Neural progenitor cell (in vitro differentiated cells): ENCODE measurements at regions not wholly inside any gene's neighbourhood (a gene's known extent, or its start where the extent isn't known, plus 50 kb on each side); places are given as distances from the start of the nearest gene placed in this dataset.

ENCODE experiments used
- DNase-seq: peaks from one replicate; pipeline ENCODE4 v3.0.0-alpha.2; 2016; ENCODE audit warnings: low spot score
- H2AFZ ChIP-seq: fragments of 200-600 bp; sonication (generic); replicated peaks from 2 replicates; pipeline ENCODE4 v1.6.1; 2016; ENCODE audit warnings: antibody characterized with exemption
- H3F3A ChIP-seq: fragments of 200-600 bp; sonication (generic); 2 replicates; pipeline ENCODE4 v1.6.1; 2016; ENCODE audit warnings: antibody characterized with exemption, low read depth
- H3K27ac ChIP-seq: fragments of 200-600 bp; sonication (generic); 2 replicates; pipeline ENCODE4 v1.5.1; 2016; ENCODE audit warnings: mild to moderate bottlenecking
- H3K27me3 ChIP-seq: fragments of 200-600 bp; sonication (generic); 2 replicates; pipeline ENCODE4 v1.6.1; 2016; ENCODE audit warnings: mild to moderate bottlenecking, moderate library complexity
- H3K36me3 ChIP-seq: fragments of 200-600 bp; sonication (generic); 2 replicates; pipeline ENCODE4 v1.5.1; 2016
- H3K4me1 ChIP-seq: fragments of 200-600 bp; sonication (generic); 2 replicates; pipeline ENCODE4 v1.6.1; 2016; ENCODE audit warnings: mixed run types
- H3K4me2 ChIP-seq: fragments of 200-600 bp; sonication (generic); 2 replicates; pipeline ENCODE4 v1.6.1; 2016
- H3K4me3 ChIP-seq: fragments of 200-600 bp; sonication (generic); 2 replicates; pipeline ENCODE4 v1.5.1; 2016
- H3K79me2 ChIP-seq: fragments of 200-600 bp; sonication (generic); 2 replicates; pipeline ENCODE4 v1.6.1; 2016; ENCODE audit warnings: low read depth
- H3K9ac ChIP-seq: fragments of 200-600 bp; sonication (generic); 2 replicates; pipeline ENCODE4 v1.6.1; 2016
- H3K9me3 ChIP-seq: fragments of 200-600 bp; sonication (generic); 2 replicates; pipeline ENCODE4 v1.5.1; 2016; ENCODE audit warnings: low read depth
- H4K20me1 ChIP-seq: fragments of 200-600 bp; sonication (generic); 2 replicates; pipeline ENCODE4 v1.6.1; 2016; ENCODE audit warnings: low read depth
- H3K27ac Mint-ChIP-seq: 3 replicates; pipeline ENCODE4 v1.8.0; 2021; ENCODE audit warnings: mixed read lengths
- H3K27me3 Mint-ChIP-seq: 2 replicates; pipeline ENCODE4 v1.8.0; 2022; ENCODE audit warnings: low read depth, mild to moderate bottlenecking, inconsistent platforms, moderate library complexity, mixed read lengths; ENCODE audit not compliant: insufficient read depth
- H3K36me3 Mint-ChIP-seq: 3 replicates; pipeline ENCODE4 v1.8.0; 2021; ENCODE audit warnings: mixed read lengths
- H3K4me1 Mint-ChIP-seq: 3 replicates; pipeline ENCODE4 v1.8.0; 2021; ENCODE audit warnings: mixed read lengths
- H3K4me3 Mint-ChIP-seq: 3 replicates; pipeline ENCODE4 v1.8.0; 2021; ENCODE audit warnings: mild to moderate bottlenecking, moderate library complexity, mixed read lengths
- H3K9me3 Mint-ChIP-seq: 3 replicates; pipeline ENCODE4 v1.8.0; 2020; ENCODE audit warnings: mixed read lengths
- EZH2 ChIP-seq: fragments of 200-600 bp; sonication (generic); IDR thresholded peaks from 2 replicates; pipeline ENCODE4 v1.6.1; 2017; ENCODE audit warnings: antibody characterized with exemption, mild to moderate bottlenecking, moderate library complexity
- EZH2phosphoT487 ChIP-seq: fragments of 200-600 bp; sonication (generic); IDR thresholded peaks from 2 replicates; pipeline ENCODE4 v1.6.1; 2017; ENCODE audit warnings: antibody characterized with exemption
- TF ChIP-seq, protein P1 (sequence below): fragments of 200-600 bp; sonication (generic); IDR thresholded peaks from 2 replicates; pipeline ENCODE4 v1.5.1; 2017; ENCODE audit warnings: antibody characterized with exemption, mild to moderate bottlenecking

DNA sequence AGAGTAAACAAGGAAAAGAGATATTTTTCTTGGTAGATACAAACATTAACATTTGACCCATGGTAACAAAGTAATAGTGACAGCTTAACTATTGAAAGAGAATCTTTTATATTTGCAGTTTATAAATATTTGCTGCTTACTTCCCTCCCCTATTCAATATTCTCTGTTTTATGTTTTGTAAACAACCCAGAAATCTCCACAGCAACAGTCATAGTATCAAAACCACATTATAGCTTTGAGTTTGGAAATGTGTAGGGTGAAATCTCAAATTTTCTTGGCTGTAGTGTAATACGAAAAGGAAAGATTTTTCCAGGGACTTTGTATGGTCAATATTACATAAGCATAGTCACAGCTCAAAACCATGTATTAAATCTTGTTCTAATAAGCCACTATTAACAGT, 511.2 kb downstream of the METTL4 start:
- no peaks in the 10 kb centered on the region for H4K20me1 ChIP-seq
- Mint-ChIP-seq H3K9me3 (peaks cover 2% of the 10 kb centered on the region), H3K27me3 (no peaks in the 10 kb centered on the region)

DNA sequence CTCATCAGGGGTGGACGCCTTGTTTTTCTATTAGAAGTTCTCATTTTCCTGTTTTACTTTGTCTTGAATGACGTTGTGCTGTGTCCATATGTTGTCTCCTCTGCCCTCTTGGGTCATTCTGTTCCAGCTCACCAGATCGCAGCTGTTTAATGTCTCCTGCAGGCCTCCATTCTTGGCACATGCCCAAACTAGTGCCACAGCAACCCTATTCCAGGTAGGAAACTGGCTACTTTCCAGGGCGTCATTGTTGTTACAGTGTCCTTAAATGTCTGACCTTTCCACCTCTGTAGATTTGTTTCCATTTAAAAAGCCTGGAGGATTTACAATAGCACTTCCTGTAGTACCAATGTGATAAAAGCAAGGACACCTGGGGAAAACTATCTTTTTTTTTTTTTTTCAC, 500.7 kb downstream of the METTL4 start:
- no peak overlapping the region for H3K27ac Mint-ChIP-seq
- DNase-seq: no peak
- no peak overlapping the region for H3K4me3 Mint-ChIP-seq
- Histone ChIP-seq H3K27me3 (no peaks in the 10 kb centered on the region), H3K79me2 (no peaks in the 10 kb centered on the region), H2AFZ (no peak overlapping the region), H3K36me3 (no peaks in the 10 kb centered on the region), H3K4me3 (no peak overlapping the region), H3K4me1 (no peaks in the 10 kb centered on the region), H3K9ac (no peak overlapping the region), H3F3A (no peaks in the 10 kb centered on the region), H4K20me1 (no peaks in the 10 kb centered on the region), H3K27ac (no peak overlapping the region), H3K9me3 (no peaks in the 10 kb centered on the region), H3K4me2 (no peak overlapping the region)
- TF ChIP-seq EZH2phosphoT487 (no peak), EZH2 (no peak)
- TF ChIP-seq, protein P1, sequence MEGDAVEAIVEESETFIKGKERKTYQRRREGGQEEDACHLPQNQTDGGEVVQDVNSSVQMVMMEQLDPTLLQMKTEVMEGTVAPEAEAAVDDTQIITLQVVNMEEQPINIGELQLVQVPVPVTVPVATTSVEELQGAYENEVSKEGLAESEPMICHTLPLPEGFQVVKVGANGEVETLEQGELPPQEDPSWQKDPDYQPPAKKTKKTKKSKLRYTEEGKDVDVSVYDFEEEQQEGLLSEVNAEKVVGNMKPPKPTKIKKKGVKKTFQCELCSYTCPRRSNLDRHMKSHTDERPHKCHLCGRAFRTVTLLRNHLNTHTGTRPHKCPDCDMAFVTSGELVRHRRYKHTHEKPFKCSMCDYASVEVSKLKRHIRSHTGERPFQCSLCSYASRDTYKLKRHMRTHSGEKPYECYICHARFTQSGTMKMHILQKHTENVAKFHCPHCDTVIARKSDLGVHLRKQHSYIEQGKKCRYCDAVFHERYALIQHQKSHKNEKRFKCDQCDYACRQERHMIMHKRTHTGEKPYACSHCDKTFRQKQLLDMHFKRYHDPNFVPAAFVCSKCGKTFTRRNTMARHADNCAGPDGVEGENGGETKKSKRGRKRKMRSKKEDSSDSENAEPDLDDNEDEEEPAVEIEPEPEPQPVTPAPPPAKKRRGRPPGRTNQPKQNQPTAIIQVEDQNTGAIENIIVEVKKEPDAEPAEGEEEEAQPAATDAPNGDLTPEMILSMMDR: no peak
- H3K4me1 Mint-ChIP-seq: no peaks in the 10 kb centered on the region
- H3K9me3 Mint-ChIP-seq: no peaks in the 10 kb centered on the region
- H3K27me3 Mint-ChIP-seq: no peaks in the 10 kb centered on the region
- H3K36me3 Mint-ChIP-seq: no peaks in the 10 kb centered on the region

More for the DNA sequence above, 511.2 kb downstream of the METTL4 start:
- H3K9me3 ChIP-seq: no peaks in the 10 kb centered on the region
- no peak overlapping the region for H3K4me2 ChIP-seq
- Mint-ChIP-seq H3K4me3 (no peak overlapping the region), H3K4me1 (no peaks in the 10 kb centered on the region), H3K36me3 (no peaks in the 10 kb centered on the region), H3K27ac (no peak overlapping the region)
- no peaks in the 10 kb centered on the region for H3K4me1 ChIP-seq
- TF ChIP-seq EZH2 (no peak), EZH2phosphoT487 (no peak)
- TF ChIP-seq, protein P1: no peak
- no peak for DNase-seq
- no peaks in the 10 kb centered on the region for H3K79me2 ChIP-seq
- no peak overlapping the region for H3K27ac ChIP-seq
- no peaks in the 10 kb centered on the region for H3K27me3 ChIP-seq
- no peaks in the 10 kb centered on the region for H3K36me3 ChIP-seq
- H2AFZ ChIP-seq: no peak overlapping the region
- no peaks in the 10 kb centered on the region for H3F3A ChIP-seq
- H3K9ac ChIP-seq: no peak overlapping the region
- no peak overlapping the region for H3K4me3 ChIP-seq

DNA sequence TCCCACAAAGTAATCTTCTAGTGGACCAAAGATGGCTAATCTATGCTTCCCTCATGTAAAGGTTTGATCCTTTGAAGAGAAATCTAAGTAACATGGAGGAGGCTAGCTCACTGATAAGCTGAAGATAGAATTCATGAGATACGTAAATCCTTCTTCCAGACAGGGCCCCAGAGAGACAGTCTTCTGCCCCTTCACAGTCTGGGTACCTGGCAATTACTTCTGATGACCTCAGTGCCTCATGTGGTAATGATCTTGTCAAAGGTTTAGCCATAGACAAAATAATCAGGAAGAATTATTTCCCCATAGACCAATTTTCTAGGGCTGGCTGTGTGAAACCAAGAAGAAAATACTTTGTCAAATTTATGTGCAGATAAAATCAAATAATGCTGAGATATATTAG, 495.8 kb downstream of the METTL4 start:
- no peaks in the 10 kb centered on the region for H3K27me3 ChIP-seq
- TF ChIP-seq EZH2 (no peak), EZH2phosphoT487 (no peak)
- TF ChIP-seq, protein P1: no peak
- Mint-ChIP-seq H3K27ac (no peak overlapping the region), H3K36me3 (no peaks in the 10 kb centered on the region), H3K4me3 (no peak overlapping the region), H3K27me3 (no peaks in the 10 kb centered on the region), H3K9me3 (no peaks in the 10 kb centered on the region), H3K4me1 (no peaks in the 10 kb centered on the region)
- no peak overlapping the region for H3K9ac ChIP-seq
- H3F3A ChIP-seq: no peaks in the 10 kb centered on the region
- no peaks in the 10 kb centered on the region for H4K20me1 ChIP-seq
- no peak overlapping the region for H3K4me3 ChIP-seq
- no peak overlapping the region for H3K4me2 ChIP-seq
- no peak for DNase-seq
- H2AFZ ChIP-seq: no peak overlapping the region
- no peak overlapping the region for H3K27ac ChIP-seq
- no peaks in the 10 kb centered on the region for H3K79me2 ChIP-seq
- H3K36me3 ChIP-seq: no peaks in the 10 kb centered on the region
- no peaks in the 10 kb centered on the region for H3K9me3 ChIP-seq
- no peaks in the 10 kb centered on the region for H3K4me1 ChIP-seq
